GM11168 (cell line): ENCODE measurements at regions not wholly inside any gene's neighbourhood (a gene's known extent, or its start where the extent isn't known, plus 50 kb on each side); places are given as distances from the start of the nearest gene placed in this dataset.
"Not testable (repeated sequence)": the region's sequence is repeated elsewhere in the genome, so short reads cannot be mapped to it uniquely, and the experiment has no call there.

Experiments
- in situ Hi-C: fragments of 300-500 bp; cut with MboI; formaldehyde crosslinking; loops from one replicate; pipeline ENCODE4 v1.12.0; 2022; ENCODE audit warnings: low sequenced_read_pairs; ENCODE audit not compliant: unreplicated experiment

DNA sequence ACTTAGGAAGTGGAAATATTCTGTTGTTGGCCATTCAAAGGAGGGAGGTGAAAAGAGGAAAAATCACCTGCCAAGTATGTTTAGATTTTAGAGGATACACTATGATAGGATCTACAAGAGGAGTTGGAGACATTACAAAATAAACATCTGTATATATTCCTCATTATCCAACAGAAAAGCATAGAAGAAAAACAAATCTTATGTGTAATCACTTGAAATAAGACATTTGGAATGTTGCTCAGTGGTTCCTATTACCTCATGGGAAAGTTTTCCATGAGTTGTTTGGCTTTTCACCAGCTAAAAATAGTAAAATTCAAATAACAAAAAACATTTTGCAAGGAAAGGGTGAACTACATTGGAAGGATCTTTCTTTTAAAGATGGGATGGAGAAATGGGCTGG lies 76.7 kb upstream of the CARMIL1 start:
- in situ Hi-C loops = no loop called here

DNA sequence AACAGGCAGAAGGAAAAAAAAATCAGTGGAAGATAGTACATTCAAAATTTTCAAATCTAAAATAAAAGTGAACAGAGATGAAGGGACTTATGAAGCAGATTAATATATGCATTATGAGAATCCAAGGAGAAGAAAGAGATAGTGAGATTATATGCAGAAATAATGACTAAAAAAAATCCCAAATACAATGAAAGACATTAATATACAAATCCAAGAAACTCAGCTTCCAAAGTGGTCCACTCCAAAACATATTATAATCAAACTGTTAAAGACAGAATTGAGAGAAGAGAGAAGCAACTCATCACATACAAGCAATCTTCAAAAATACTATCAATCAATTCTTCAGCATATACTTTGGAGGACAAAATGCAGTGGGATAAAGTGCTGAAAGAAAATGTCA lies 73.5 kb upstream of the CARMIL1 start:
- in situ Hi-C loops = no loop called here

DNA sequence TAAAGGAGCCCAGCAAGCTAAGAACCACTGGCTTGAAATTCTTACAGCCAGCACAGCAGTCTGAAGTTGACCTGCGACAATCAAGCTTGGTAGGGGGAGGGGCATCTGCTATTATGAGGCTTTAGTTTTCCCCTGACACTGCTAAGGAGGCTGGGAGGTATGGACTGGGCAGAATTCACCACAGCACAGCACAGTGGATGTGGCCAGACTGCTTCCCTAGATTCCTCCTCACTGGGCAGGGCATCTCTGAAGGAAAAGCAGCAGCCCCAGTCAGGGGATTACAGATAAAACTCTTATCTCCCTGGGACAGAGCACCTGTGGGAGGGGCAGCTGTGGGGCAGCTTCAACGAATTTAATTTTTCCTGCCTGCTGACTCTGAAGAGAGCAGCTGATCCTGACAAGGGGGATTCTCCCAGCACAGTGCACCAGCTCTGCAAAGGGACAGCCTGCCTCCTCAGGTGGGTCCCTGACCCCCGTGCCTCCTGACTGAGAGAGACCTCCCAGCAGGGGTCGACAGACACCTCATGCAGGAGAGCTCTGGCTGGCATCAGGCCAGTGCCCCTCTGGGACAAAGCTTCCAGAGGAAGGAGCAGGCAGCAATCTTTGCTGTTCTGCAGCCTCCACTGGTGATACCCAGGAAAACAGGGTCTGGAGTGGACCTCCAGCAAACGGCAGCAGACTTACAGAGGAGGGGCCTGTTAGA lies 71.6 kb upstream of the CARMIL1 start:
- in situ Hi-C loops = not testable (repeated sequence)

DNA sequence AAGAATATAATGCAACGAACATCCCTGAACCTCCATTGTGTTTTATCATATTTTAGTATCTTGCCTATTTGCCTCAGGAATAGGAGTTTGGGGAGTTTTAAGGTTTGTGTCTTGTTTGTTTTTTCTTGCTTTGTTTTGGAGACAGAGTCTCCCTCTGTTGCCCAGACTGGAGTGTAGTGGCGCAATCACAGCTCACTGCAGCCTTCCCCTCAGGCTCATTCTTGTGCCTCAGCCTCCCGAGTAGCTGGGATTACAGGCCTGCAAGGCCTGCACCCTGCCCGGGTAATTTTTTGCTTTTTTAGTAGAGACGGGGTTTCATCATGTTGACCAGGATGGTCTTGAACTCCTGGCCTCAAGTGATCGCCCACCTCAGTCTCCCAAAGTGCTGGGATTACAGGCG lies 63.3 kb upstream of the CARMIL1 start:
- in situ Hi-C loops = no loop called here

DNA sequence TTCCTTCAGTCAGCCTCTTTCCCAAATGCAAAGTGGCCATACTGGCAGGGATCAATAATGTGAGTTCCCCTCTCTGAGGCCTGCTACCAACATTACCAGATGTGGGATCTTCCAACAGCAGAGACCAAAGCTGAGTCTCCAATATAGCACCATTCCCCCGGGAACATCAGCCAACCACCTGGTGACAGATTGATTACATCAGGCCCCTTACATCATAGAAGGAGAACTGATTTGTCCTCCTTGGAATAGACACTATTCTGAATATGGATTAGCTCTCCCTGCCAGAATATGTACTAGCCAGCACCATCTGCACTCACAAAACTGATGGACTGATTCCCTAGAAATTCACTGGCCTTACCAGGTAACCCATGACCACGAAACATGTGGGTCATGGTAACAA lies 61.9 kb upstream of the CARMIL1 start:
- in situ Hi-C loops = no loop called here

DNA sequence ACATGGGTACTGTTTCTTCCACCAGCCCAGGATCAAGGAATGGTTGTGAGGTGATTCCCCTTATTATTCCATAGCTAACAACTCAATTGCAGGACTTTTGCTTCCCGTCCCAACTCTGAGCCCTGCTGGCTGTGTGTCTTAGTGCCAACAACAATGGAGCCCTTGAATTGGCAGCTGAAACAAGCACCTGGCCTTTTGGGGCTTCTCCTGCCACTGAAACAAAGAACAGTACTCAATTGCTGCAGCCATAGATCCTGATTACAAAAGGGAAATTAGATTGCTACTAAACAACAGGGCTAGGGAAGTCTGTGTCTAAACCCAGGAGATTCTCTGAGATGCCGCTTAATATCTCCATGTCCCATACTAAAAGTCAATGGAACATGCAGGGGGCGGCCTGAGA lies 61.3 kb upstream of the CARMIL1 start:
- in situ Hi-C loops = no loop called here

DNA sequence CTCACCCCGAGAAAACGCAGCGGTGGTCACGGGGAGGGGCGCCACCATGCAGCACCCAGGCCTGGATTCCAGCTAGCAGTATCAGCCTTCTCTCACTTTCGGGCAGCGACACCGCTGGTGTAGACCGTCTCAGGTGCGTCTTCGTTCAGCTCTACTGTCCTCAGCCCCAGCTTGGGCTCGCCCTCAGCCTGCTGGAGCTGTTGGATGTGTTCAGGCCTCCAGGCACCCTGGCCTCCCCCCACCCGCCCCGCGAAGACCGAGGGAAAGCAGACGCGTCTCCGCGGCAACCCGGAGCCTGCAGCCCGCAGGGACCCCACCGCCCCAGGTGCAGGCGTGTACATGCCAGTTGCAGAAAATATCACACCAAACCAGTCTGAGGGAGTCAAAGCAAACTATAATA lies 60.8 kb upstream of the CARMIL1 start:
- in situ Hi-C loops = no loop called here

DNA sequence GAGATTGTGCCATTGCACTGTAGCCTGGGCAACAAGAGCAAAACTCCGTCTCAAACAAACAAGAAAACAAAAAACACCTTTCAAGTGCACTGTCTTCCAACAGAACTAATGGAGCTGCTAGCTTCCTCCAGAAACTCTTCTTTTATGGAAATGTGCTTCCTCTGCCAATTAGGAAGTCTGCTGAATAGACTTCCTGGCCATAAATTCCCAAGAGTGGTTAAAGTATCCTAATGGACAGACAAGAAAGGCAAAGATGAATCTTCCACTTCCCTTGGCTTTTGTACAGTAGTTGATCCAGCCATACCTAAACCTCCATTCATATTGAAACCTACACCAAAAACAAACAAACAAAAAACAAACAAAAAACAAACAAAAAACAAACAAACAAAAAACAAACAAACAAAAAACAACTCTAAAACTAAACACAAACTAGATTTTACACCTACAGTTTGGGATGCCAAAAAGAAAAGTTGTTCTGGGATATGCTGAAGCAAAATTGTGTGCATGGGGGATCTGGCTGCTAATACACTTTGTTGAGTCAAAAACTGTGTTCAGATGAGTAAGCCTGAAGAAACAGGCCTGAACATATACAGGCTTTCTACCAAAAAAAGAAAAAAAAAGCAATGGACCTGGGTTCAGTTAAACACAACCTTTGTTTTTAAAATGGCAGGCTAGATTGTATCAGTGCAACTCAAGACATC lies 59.8 kb upstream of the CARMIL1 start:
- in situ Hi-C loops = no loop called here

DNA sequence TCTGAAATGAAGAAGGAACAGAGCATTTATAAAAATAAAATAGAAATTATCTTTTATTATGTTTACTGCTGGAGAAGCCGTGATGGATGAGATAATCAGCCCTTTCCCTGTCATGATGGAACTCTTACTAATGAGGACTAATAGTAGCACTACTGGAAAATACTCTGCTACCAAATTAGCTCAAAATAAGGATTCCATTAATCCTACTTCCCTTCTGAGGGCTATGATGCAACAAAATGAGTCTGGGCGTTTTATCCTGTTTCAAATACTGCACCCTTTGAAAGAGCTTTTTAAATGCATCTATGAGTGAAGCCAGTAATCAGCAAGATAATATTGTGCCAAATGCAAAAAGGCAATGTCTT lies 59.3 kb upstream of the CARMIL1 start:
- in situ Hi-C loops = no loop called here

DNA sequence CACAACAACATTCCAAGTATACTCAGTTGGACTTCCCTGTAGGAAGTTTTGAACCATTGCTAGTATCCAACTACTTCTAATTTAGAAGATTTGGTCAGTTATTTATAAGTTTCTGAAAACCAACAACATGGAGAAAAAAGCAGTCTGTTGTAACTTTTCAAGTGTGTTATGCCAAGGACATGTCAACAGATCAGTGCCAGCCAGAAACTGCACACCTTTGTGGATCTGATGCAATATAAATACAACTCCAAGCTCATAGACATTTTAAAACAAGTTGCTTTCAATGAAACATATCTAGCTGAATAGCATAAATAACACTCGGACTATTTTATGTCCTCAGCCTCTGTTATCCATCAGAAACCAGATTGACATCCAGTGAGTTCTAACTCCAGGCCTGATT lies 58.3 kb upstream of the CARMIL1 start:
- in situ Hi-C loops = no loop called here

DNA sequence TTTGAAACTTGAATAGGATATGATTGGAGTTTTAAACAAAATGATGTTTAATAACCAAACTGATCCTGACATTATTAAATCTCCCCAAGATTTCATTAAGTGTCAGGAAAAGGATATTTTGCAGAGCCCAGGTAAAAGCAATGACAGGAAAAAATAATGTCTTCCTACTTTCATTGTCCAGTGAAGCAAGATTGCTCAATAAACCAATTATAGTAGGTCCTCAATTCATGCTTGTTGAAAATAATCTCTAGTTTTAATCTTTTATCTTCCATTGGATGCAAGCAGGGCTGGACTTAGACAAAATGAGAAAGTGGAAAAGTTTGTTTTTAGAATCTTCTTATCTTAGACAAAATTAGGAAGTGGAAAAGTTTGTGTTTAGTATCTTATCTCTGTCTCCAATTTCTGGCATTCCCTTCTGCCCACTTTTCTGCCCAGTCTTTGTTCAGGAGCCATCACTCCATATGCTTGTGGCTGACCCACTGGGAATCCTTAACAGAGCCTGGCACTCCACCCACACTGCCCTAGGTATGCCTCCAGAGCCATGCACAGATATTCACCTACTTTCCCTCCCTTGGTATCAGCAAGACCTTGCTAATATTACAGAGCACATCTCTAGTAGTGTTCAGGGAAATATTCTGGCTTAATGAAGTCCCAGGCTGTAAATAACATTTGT lies 57.0 kb upstream of the CARMIL1 start:
- in situ Hi-C loops = no loop called here

DNA sequence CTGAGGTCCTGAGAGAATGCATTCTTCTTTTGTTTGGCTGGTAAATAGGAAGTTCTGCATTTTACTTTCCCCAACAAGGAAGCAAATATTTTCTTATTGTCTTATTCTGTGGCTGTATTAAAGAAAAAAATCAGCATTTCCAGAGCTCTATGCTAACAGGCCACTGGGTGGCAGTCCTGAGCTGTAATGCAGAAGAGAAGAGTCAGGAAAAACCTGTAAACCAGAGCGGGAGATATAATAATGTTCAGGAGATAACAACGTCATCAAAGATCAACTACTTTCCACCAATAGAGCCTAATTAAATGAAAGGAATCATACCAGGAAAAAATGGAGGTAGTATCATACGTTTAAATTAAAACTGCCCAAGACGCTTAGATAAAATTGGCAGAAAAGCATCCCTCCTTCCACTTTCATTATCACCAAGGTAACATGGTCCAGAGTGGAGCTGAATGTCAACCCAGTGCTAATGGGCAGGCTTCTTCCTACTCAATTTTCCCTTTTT lies 55.6 kb upstream of the CARMIL1 start:
- in situ Hi-C loops = no loop called here

DNA sequence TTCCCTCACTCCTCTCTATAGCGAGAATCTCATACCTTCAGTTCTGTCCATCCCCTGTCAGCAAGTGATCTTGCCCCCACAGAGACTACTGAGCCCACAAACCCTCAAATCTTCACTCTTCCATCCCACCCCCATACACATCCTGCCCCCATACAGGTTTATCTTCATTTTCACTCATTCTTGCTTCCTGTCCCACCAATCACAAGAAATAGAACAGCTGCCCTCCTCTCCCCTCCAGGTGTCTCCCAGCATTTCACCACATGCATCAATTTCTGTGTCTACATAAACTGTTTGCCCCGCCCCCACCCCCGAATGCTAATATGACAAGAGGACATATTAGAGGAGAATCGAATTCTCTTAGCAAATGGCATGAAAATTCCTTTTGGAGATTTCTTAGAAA lies 54.9 kb upstream of the CARMIL1 start:
- in situ Hi-C loops = no loop called here

DNA sequence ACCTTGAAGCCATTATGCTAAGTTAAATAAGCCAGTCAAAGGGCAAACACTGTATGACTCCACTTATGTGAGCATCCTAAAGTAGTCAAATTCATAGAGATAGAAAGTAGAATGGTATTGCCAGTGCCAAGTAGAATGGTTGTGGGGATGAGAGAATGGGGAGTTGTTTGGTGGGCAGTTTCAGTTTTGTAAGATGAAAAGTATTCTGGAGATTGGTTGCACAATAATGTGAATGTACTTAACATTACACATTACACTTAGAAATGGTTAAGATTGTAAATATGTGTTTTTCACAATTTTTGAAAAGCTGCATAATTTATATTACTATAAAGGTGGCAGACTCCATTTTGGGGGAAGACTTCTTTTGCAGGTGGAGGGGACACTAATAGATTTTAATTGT lies 51.3 kb upstream of the CARMIL1 start:
- in situ Hi-C loops = no loop called here
